ENCODE measurements at regions not wholly inside any gene's neighbourhood (a gene's known extent, or its start where the extent isn't known, plus 50 kb on each side); places are given as distances from the start of the nearest gene placed in this dataset.
"Not testable (repeated sequence)": the region's sequence is repeated elsewhere in the genome, so short reads cannot be mapped to it uniquely, and the experiment has no call there.

- DNase-seq (ENCODE audit: low read depth in 2 of 2): no peak
Measured at GRCh38 chr14:87312169-87312893, 680.7 kb downstream of the GALC start.

GRCh38 chr14:87309557-87309956, 683.4 kb downstream of the GALC start:
- no peak for DNase-seq (ENCODE audit: low read depth in 2 of 2)

DNA sequence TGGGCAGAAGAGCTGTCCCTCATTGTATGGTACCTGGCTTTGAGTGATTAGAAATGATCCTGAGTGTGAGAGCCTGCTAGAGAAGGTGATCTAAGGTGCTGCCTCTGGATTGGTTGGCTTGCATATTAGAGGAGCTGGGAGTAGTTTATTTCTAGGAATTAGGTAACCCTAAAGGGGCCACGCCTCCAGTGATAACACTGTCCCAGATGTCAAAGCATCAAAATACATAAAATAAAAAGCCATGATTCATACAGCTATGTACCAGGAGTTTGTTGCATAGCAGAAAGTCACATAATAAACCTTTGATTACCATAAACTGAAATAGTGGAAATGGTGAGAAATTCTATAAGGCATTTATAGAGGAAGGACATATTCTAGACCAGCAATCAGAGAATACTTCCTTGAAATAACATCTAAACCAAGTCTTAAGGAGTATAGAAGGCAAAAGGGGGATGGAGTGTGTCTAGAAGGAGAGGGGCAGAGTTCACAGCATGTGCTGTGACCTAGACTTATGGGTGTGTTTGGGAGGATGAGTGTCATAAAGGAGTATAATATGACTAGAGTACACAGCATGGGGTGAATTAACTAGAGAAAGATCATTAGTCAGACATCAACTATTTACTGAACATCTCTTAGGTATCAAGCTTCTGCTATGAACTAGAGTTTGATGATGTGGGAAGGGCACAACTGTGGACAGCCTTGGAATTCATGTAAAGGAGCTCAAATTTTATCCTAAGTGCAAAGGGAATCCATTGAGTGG, 686.4 kb downstream of the GALC start:
- DNase-seq (ENCODE audit: low read depth in 2 of 2): no peak

DNA sequence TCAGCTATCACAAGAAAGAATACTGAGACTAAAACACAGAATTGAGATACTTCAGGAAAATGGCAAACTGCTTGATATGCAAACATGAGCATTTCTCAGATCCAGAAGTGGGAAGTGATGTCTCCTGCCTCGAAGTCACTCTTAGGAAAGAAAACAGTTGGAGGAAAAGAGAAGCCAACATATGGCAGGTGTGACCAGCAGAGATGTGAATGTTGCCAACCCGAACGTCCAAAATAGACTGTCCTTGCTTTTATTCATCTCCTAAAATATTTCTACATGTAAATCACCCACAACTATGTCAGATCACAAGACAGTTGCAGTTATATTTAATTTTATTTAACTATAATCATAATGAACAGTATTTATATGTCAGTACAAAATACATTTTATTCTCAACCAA, 687.6 kb downstream of the GALC start:
- no peak for DNase-seq (ENCODE audit: low read depth in 2 of 2)

- DNase-seq (ENCODE audit: low read depth in 2 of 2): no peak
Measured at GRCh38 chr14:87304404-87304803, 688.6 kb downstream of the GALC start.

GRCh38 chr14:87286826-87287225, 706.2 kb downstream of the GALC start:
- no peak for DNase-seq (ENCODE audit: low read depth in 2 of 2)

DNA sequence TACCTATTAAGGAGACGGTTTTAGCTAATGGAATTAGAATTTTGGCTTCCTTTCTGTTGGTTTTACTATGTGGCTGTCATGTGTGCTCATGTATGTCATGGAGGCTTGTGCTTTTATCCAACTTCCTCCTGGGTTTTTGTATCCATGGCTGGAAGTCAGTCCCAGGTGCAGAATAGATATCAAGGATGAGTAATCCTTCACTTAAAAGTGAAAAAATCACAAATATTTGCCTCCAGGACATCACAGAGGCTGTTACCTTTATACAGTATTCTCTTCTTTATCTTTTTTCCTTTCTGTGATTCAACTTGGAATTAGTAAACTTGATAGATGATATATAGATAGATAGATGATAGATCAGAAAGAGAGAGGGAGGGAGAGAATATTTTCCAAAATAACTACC, 706.8 kb downstream of the GALC start:
- DNase-seq (ENCODE audit: low read depth in 2 of 2): no peak

- DNase-seq (ENCODE audit: low read depth in 2 of 2): no peak
Measured at GRCh38 chr14:87285506-87285905, 707.5 kb downstream of the GALC start.

DNA sequence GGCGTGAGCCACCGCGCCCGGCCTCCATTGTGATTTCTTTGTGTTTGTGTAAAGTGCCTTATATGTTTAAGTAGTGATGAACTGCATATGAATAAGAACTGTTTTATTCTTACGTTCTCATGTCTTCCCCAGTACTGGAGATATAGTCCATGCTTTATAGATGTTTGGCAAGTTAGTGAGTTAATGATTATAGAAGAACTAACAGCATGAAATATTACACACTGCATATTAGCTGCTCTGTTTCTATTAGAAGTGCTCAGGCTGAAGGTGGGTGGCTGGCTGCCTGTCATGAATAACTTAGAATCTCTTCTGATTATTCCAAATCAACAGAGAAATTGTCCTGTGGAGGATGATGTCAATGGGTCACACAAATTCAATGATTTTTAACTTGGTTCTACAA, 709.4 kb downstream of the GALC start:
- DNase-seq (ENCODE audit: low read depth in 2 of 2): no peak

- DNase-seq (ENCODE audit: low read depth in 2 of 2): no peak
Measured at GRCh38 chr14:87282266-87282665, 710.7 kb downstream of the GALC start.

DNA sequence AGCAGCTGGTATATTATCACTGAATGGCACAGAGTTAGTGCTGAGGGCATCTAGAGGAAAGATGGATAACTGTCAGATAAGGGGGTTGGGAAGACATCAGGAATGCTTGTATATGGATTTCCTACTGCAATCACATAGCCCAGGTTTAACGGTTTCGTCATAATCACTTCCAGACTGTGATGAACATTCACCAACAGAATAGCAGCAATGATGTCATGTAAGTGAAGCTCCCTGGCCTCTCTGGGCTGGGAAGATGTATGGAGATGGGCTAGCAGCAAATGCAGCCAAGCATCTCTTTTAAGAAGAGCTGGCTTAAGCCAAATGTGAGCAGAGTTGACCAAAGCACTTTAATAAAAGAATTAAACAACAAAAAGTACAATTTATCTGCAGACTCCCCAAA, 714.6 kb downstream of the GALC start:
- DNase-seq (ENCODE audit: low read depth in 2 of 2): no peak

GRCh38 chr14:87271331-87271730, 721.7 kb downstream of the GALC start:
- no peak for DNase-seq (ENCODE audit: low read depth in 2 of 2)

DNA sequence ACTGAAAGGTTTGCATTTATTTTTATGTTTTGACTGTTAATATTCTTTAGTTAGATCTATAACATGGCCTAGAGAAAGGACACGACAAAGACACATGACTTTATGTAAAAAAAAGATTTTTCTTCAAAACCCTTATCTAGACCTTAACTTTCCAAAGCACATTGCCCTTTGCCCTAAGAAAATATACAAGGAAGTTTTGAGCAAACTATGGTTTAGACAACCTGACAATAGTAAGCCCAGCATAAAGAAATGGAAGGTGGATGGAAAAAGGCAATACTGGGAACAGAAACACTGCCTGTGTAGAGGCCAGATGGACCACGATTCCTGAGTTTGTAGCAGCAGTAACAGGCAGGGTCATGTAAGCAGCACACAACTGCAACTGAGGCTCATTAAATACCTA, 724.0 kb downstream of the GALC start:
- DNase-seq (ENCODE audit: low read depth in 2 of 2): no peak

DNA sequence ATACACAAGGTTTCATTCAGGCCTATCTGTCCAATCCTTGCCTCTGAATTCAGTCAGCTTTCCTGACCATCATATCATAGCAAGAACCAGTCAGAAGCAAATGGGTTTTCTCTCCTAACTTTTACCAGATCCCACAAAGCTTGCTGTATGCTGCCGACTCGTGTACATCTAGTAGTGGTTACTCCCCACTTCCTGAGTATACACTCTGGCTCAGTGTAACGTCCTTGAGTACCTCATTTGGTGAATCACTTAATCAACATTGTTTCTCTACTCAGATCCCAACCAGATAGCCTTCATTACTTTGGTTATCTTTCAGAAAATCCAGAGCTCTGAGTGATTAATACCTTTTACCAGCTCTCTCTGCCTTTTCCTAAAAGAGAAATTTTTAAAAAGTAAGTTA, 728.2 kb downstream of the GALC start:
- no peak for DNase-seq (ENCODE audit: low read depth in 2 of 2)

GRCh38 chr14:87264272-87264785, 728.7 kb downstream of the GALC start:
- no peak for DNase-seq (ENCODE audit: low read depth in 2 of 2)

DNA sequence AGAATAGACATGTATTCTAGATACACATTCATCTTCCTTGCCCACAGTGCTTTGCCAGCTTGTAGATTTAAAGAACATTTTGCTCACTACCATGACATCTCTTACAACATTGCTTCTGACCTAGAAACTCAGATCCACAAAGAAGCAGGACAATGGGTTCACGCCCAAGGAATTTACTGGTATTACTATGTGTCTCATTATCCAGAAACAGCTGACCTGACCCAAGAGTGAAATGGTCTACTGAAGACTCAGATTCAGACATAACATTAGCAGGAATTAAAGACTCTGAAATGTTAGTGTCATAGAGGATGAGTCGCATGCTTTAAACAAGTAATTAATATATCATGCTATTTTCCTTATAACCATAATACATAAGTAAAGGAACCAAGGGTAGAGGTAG, 731.4 kb downstream of the GALC start:
- no peak for DNase-seq (ENCODE audit: low read depth in 2 of 2)

- DNase-seq (ENCODE audit: low read depth in 2 of 2): no peak
Measured at GRCh38 chr14:87260460-87260859, 732.5 kb downstream of the GALC start.

DNA sequence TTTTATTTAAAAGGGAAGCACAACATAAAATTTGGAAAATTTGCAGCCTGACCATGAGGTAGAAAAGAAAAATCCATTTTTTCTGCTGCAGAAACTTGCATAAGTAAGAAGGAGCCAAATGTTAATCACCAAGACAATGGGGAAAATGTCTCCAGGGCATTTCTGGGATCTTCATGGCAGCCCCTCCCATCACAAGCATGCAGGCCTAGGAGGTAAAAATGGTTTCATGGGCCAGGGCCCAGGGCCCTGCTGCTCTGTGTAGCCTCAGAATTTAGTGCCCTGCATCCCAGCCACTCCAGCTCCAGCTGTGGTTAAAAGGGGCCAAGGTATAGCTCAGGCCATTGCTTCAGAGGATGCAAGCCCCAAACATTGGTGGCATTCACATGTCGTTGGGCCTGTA, 735.6 kb downstream of the GALC start:
- DNase-seq (ENCODE audit: low read depth in 2 of 2): no peak

DNA sequence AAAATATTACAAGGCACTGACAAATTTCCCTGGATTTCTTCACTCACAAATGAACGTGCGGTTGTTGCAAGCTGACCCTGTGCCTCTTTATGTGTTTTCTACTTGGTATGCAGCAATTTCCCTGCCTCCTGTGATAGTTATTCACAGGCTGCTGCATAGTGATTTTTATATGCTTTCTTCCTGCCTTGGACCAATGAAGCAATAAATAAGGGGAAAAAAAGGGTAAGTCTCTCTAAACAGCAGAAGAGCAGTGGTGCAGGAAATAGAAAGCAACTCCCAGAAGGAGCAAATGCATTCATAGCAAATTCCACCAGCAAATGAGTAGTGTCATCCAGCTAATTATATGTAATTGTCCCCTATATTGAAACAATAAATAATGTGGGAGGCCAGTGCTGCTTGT, 737.9 kb downstream of the GALC start:
- DNase-seq (ENCODE audit: low read depth in 2 of 2): no peak

DNA sequence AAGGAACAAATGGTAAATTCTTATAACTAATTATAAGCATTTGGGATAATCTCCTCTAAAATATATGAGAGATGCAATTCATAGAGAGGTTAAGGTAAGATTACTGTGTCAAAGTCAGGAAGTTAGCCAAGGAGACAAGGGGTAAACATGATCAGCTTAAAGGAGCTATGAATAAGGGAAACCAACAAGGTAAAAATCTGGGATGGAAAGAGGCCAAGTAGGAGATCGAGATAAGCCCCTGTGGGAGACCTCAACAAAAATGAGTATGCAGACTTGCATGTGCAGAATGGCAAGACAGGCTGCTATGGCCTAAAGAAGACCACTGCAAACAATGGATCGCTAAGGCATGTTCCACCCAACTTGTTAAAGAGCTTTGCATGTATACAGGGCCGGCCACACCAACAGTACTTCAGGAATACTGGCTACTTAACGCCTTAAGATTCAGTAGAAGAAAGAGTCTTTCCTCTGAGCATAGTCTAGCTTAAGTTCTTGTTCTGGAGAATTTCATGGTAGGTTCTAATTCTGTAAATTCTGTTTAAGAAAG, 738.6 kb downstream of the GALC start:
- DNase-seq (ENCODE audit: low read depth in 2 of 2): no peak

DNA sequence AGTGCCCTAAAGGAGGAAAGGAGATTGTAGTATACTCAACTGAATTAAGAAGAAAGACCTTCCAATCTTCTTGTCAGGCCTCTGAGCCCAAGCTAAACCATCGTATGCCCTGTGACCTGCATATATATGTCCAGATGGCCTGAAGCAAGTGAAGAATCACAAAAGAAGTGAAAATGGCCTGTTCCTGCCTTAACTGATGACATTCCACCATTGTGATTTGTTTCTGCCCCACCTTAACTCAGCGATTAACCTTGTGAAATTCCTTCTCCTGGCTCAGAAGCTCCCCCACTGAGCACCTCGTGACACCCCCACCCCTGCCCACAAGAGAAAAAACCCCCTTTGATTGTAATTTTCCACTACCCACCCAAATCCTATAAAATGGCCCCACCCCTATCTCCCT, 739.2 kb downstream of the GALC start:
- DNase-seq (ENCODE audit: low read depth in 2 of 2): not testable (repeated sequence)

GRCh38 chr14:87252103-87252502, 740.9 kb downstream of the GALC start:
- no peak for DNase-seq (ENCODE audit: low read depth in 2 of 2)

DNA sequence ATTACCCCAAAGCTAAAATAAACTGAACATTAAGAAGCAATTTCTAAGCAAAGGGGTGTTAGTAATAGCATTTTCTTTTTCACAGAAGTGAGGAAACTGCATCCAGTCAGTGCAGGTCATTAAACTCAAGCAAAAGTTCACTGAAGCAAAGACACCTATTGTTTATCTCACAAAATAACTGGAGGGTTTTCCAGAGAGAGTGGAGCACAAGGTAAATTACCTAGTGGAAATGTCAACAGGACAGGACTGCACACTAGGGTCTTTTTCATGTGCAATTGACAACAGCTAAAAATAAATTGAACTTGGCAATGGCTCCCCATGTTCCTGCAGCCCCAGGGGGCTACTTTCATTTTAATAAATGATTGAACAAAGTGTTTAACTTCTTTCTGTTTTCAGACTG, 742.0 kb downstream of the GALC start:
- DNase-seq (ENCODE audit: low read depth in 2 of 2): no peak
